Stomach smooth muscle (tissue), 2 donors: ENCODE measurements at regions not wholly inside any gene's neighbourhood (a gene's known extent, or its start where the extent isn't known, plus 50 kb on each side); places are given as distances from the start of the nearest gene placed in this dataset.

Experiments
- H3K27ac ChIP-seq: one replicate; pipeline ENCODE4 v1.7.0; 2013; ENCODE audit warnings: mild to moderate bottlenecking, low read length, inconsistent platforms
- H3K27me3 ChIP-seq, 2 donors: one replicate each; pipeline ENCODE4 v1.7.0; 2013; ENCODE audit warnings: low read length in 2 of 2; ENCODE audit not compliant: insufficient read depth in 2 of 2, control insufficient read depth in 1 of 2
- H3K36me3 ChIP-seq, 2 donors: one replicate each; pipeline ENCODE4 v1.7.0; 2013; ENCODE audit warnings: low read length in 2 of 2; ENCODE audit not compliant: control insufficient read depth in 2 of 2, insufficient read depth in 2 of 2
- H3K4me1 ChIP-seq: one replicate; pipeline ENCODE4 v1.7.0; 2013; ENCODE audit warnings: low read length; ENCODE audit not compliant: control insufficient read depth, insufficient read depth
- H3K4me3 ChIP-seq, 2 donors: one replicate each; pipeline ENCODE4 v1.7.0; 2013; ENCODE audit warnings: low read length in 2 of 2
- H3K9ac ChIP-seq, 2 donors: one replicate each; pipeline ENCODE4 v1.7.0; 2013; ENCODE audit warnings: low read length in 2 of 2, mild to moderate bottlenecking in 1 of 2
- H3K9me3 ChIP-seq, 2 donors: one replicate each; pipeline ENCODE4 v1.7.0; 2013; ENCODE audit warnings: low read length in 2 of 2; ENCODE audit not compliant: control insufficient read depth in 2 of 2
- donor health status: healthy.
- donor health status: Pancreatic carcinoma.

DNA sequence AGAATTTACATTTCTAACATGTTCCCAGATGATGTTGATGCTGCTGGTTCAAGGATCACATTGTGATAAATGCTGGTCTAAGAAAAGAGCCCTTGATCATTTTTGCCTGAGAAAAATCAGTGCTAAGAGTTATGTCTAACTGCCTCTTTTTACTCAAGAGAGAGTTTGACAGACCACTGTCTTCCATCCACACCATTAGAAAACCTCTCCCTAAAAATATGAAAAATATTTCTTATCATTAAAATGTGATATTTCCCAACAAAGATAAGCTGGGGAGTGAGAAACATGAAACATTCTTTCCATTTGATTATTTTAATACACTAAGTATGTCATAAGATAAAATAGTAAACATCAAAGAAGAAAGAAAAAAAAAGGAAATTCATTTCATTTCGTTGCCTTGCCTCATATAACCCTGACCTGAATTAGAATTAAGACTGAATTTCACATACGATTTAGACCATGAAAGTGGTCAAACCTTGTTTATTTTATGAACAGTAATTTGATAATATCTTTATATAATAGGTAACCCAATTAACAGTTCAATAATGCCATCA, 471.8 kb upstream of the ARHGEF26 start:
- H3K27me3 ChIP-seq = no peaks in the 10 kb centered on the region
- no peak overlapping the region for H3K9ac ChIP-seq
- no peak overlapping the region for H3K4me3 ChIP-seq
- no peaks in the 10 kb centered on the region for H3K4me1 ChIP-seq
- H3K36me3 ChIP-seq = no peaks in the 10 kb centered on the region
- H3K9me3 ChIP-seq = no peaks in the 10 kb centered on the region
- no peak overlapping the region for H3K27ac ChIP-seq

DNA sequence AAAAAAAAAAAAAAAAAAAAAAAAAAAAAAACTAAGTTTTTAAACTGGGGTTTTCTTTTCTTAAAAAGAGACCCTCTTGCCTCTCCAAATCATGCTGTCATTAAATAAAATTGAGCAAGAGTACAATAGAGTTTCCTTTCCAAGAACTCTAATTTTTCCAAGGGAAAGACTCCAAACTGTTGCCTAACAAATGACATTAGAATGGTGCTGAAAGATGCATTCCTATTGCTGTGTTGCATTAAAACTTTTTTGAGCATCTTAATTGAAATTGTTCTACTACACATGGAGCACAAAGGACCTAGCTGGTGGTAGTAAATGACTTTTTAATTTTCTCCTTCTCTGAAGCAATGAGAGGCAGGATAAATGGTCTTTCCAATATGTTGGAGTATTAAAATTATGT, 469.1 kb upstream of the ARHGEF26 start:
- H3K4me1 ChIP-seq = no peaks in the 10 kb centered on the region
- no peak overlapping the region for H3K9ac ChIP-seq
- no peak overlapping the region for H3K4me3 ChIP-seq
- no peaks in the 10 kb centered on the region for H3K27me3 ChIP-seq
- H3K9me3 ChIP-seq = no peaks in the 10 kb centered on the region
- no peak overlapping the region for H3K27ac ChIP-seq
- H3K36me3 ChIP-seq = no peaks in the 10 kb centered on the region

DNA sequence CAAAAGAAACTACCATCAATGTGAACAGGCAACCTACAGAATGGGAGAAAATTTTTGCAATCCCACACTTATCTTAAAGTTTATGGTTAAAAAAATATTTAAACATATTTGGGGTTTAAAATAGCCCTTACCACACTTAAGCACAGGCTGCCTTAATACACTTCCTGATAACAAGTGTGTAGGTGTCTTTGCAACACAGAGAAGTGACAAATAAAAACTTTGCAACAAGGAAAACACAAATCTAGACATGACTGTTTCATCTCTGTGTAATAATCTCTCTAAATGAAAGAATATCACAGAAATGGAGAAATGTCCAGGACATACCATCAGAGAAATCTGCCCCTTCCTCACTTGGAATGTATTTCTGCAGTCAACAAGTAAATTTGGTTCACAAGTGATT, 464.1 kb upstream of the ARHGEF26 start:
- H3K4me3 ChIP-seq = no peak overlapping the region
- H3K27ac ChIP-seq = no peak overlapping the region
- no peaks in the 10 kb centered on the region for H3K27me3 ChIP-seq
- H3K9ac ChIP-seq = no peak overlapping the region
- H3K36me3 ChIP-seq = no peaks in the 10 kb centered on the region
- no peaks in the 10 kb centered on the region for H3K4me1 ChIP-seq
- H3K9me3 ChIP-seq = no peaks in the 10 kb centered on the region

DNA sequence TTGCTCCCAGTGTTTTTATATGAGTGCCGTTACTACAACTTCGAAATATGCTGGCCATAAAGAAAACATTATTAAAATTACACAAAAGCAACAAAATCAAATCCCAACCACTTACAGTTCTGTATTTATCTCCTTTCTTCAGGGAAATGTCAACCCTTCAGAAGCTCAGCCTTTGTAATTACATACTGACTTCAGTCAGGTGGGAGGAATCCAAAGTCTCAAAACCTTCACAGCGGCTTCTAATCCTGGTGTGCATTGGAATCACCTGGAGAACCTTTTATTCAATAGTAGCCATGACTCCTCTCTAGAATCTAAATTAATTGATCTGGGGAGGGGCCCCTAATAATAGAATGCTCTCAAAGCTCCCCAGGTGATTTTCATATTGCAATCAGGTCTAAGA, 463.7 kb upstream of the ARHGEF26 start:
- no peaks in the 10 kb centered on the region for H3K9me3 ChIP-seq
- H3K4me3 ChIP-seq = no peak overlapping the region
- H3K9ac ChIP-seq = no peak overlapping the region
- no peaks in the 10 kb centered on the region for H3K4me1 ChIP-seq
- H3K27me3 ChIP-seq = no peaks in the 10 kb centered on the region
- no peak overlapping the region for H3K27ac ChIP-seq
- H3K36me3 ChIP-seq = no peaks in the 10 kb centered on the region

DNA sequence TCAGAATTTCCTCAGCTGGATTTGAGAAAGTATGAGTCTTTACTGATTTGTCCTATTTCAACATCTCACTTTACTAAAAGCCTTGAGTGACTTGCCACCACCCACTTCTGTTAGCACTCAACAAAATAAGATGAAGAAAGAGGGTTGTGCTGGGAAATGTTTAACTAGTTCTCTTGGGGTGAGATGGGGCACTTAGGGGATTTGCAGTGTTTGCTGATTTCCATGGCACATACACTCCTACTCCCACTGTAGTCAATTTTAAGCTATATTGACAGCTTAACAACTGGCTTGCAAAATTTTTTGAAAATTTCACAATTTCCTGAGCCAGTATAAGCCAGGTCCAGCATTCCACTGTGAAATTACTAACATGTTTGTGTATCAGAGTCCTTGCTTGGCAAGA, 463.1 kb upstream of the ARHGEF26 start:
- H3K27ac ChIP-seq = no peak overlapping the region
- no peaks in the 10 kb centered on the region for H3K27me3 ChIP-seq
- no peak overlapping the region for H3K4me3 ChIP-seq
- H3K9me3 ChIP-seq = no peaks in the 10 kb centered on the region
- H3K9ac ChIP-seq = no peak overlapping the region
- H3K36me3 ChIP-seq = no peaks in the 10 kb centered on the region
- no peaks in the 10 kb centered on the region for H3K4me1 ChIP-seq

DNA sequence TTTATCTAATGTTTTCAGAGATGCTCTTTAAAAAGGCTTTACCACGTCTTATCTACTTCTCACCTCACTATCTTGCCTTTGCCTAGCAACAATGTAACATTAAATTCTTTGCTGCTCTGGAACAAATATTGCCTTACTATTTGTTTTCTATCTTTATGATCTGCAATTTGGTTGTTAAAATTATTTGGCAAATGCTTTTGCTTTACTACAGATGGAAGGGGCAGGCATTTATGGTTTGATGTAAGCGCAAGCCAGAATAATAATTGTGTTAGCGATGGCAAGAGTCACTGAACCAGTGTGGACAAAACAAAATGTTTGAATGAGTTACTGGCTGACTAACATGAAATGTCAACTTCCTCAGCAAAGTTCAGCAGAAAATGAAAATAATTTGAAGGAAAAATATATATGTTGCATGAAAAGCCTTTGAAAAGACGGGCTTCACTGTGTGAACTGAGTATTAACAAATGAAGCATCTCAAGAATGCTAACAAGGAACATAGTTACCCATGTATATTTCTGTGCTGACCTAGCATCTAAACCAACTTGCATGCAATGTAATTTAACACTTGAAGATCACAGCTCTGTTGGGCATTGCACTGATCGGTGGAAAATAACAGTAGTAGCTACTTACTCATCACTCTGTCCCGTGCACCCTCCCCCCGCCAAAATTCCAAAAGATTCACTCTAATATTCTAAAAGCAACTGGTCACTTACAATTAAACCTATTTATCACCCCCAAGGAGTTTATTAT, 454.0 kb upstream of the ARHGEF26 start:
- Histone ChIP-seq H3K4me3 (no peak overlapping the region), H3K9me3 (no peaks in the 10 kb centered on the region), H3K27ac (no peak overlapping the region), H3K36me3 (no peaks in the 10 kb centered on the region), H3K27me3 (no peaks in the 10 kb centered on the region), H3K9ac (no peak overlapping the region), H3K4me1 (no peaks in the 10 kb centered on the region)

DNA sequence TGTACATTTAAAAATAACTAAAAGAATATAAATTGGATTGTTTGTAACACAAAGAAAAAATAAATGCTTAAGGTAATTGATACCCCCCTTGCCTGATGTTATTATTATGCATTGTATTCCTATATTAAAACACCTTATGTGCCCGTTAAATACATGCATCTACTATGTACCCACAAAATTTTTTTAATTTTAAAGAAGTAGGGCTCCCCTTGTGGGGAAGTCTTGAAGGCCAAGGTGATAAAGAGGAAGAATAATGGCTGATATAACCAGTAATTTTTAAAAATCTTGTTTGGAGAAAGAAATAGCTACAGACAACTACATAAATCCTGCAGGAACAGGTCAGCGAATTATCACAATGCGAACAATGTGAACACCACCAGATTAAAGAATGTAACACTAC, 451.7 kb upstream of the ARHGEF26 start:
- Histone ChIP-seq H3K27ac (no peak overlapping the region), H3K4me1 (no peaks in the 10 kb centered on the region), H3K9ac (no peak overlapping the region), H3K9me3 (no peaks in the 10 kb centered on the region), H3K36me3 (no peaks in the 10 kb centered on the region), H3K27me3 (no peaks in the 10 kb centered on the region), H3K4me3 (no peak overlapping the region)

DNA sequence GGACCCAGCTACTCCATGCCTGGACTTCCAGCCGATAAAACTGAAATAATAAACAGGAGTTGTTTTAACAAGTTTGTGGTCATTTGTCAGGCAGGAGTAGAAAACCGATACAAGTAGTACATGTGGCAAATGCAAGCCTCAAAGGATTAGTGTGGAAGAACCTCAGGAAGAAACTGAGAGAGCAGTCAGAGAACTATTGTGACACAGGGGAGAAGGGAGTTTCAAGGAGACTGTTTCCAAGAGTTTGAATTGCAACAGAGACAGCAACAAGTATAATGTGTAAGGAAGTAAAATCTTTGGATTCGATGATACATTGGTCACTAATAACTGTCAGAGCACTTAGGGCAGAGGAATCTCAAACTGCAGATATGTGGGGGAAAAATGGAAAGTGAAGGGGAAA, 450.6 kb upstream of the ARHGEF26 start:
- H3K27me3 ChIP-seq = no peaks in the 10 kb centered on the region
- H3K9ac ChIP-seq = no peak overlapping the region
- H3K27ac ChIP-seq = no peak overlapping the region
- no peaks in the 10 kb centered on the region for H3K4me1 ChIP-seq
- no peak overlapping the region for H3K4me3 ChIP-seq
- H3K9me3 ChIP-seq = no peaks in the 10 kb centered on the region
- H3K36me3 ChIP-seq = no peaks in the 10 kb centered on the region

DNA sequence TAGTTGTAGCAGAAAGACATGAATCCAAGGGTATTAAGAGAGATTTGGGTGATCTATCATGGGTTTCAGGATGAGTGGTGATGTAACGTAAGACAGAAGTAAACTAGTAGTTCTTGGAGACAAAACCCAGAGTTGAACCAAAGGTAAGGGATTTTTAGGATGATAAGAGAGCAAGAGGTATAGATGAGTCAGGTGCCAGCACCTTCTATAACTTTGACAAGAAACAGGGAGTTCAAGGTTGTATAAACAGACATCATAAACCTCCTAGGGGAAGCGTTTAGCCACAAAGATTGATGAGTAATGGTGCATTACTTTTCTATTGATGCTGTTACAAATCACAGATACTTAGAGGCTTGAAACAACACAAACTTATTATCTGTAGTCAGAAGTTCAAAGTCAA, 447.3 kb upstream of the ARHGEF26 start:
- no peak overlapping the region for H3K9ac ChIP-seq
- no peaks in the 10 kb centered on the region for H3K27me3 ChIP-seq
- H3K27ac ChIP-seq = no peak overlapping the region
- no peaks in the 10 kb centered on the region for H3K9me3 ChIP-seq
- H3K4me3 ChIP-seq = no peak overlapping the region
- no peaks in the 10 kb centered on the region for H3K4me1 ChIP-seq
- no peaks in the 10 kb centered on the region for H3K36me3 ChIP-seq

DNA sequence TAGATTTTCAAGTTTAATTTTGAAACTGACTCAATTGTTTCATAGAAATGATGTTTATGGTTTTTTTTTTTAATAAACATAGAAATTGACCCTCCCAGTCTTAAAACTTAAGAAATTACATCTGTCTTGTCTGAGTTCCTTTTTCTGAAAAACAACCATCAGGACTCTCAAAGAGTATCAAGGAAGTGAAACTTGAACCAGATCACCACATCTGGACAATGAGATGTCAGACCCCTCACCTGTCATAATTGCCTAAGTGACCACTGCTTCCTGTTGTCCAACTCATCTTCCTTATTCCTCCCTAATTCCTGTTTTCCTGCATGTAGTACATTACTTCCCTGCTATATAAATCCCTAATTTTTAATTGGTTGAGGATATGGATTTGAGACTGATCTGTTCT, 441.5 kb upstream of the ARHGEF26 start:
- no peak overlapping the region for H3K27ac ChIP-seq
- no peaks in the 10 kb centered on the region for H3K4me1 ChIP-seq
- no peaks in the 10 kb centered on the region for H3K9me3 ChIP-seq
- no peaks in the 10 kb centered on the region for H3K27me3 ChIP-seq
- H3K9ac ChIP-seq = no peak overlapping the region
- no peaks in the 10 kb centered on the region for H3K36me3 ChIP-seq
- H3K4me3 ChIP-seq = no peak overlapping the region

DNA sequence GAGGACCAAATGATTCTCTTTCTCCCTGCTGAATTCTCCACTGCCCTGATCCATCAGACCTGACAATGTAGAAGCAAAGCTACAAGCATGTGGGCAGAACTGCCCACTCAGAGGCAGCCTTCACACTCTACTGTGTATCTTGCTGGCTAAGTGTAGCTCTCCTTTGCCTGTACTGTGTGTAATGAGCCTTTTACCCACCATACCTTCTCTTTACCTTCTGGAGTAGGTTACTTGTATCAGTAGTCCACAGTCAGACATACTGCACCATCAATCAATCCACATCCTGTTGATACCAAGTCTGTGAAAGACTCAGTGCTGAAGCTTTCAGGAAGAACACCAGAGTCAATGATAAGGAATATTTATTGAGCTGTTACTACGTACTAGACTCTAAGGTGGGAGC, 440.7 kb upstream of the ARHGEF26 start:
- Histone ChIP-seq H3K4me1 (no peaks in the 10 kb centered on the region), H3K4me3 (no peak overlapping the region), H3K27me3 (no peaks in the 10 kb centered on the region), H3K36me3 (no peaks in the 10 kb centered on the region), H3K9me3 (no peaks in the 10 kb centered on the region), H3K27ac (no peak overlapping the region), H3K9ac (no peak overlapping the region)
